ENCODE measurements at regions not wholly inside any gene's neighbourhood (a gene's known extent, or its start where the extent isn't known, plus 50 kb on each side); places are given as distances from the start of the nearest gene placed in this dataset.
"Not testable (repeated sequence)": the region's sequence is repeated elsewhere in the genome, so short reads cannot be mapped to it uniquely, and the experiment has no call there.

- TF ChIP-seq, protein P1, sequence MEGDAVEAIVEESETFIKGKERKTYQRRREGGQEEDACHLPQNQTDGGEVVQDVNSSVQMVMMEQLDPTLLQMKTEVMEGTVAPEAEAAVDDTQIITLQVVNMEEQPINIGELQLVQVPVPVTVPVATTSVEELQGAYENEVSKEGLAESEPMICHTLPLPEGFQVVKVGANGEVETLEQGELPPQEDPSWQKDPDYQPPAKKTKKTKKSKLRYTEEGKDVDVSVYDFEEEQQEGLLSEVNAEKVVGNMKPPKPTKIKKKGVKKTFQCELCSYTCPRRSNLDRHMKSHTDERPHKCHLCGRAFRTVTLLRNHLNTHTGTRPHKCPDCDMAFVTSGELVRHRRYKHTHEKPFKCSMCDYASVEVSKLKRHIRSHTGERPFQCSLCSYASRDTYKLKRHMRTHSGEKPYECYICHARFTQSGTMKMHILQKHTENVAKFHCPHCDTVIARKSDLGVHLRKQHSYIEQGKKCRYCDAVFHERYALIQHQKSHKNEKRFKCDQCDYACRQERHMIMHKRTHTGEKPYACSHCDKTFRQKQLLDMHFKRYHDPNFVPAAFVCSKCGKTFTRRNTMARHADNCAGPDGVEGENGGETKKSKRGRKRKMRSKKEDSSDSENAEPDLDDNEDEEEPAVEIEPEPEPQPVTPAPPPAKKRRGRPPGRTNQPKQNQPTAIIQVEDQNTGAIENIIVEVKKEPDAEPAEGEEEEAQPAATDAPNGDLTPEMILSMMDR (IDR thresholded peaks at IDR 0.05; ENCODE audit: low read length), result not testable (repeated sequence)
- not testable (repeated sequence) for TF ChIP-seq EZH2 (optimal IDR thresholded peaks at IDR 0.05; ENCODE audit: low read depth, low read length)
These were observed 256.1 kb upstream of the PLGLB1 start for GRCh38 chr2:87277734-87278133.

Data from MM.1S (cell line).